Stimulated activated CD8-positive, alpha-beta memory T cell treated with anti-CD3 and anti-CD28 coated beads, Interleukin-12 subunit alpha, Interleukin-12 subunit beta, amount 100 ng/mL, for 24 hours (primary cell): ENCODE measurements at regions not wholly inside any gene's neighbourhood (a gene's known extent, or its start where the extent isn't known, plus 50 kb on each side); places are given as distances from the start of the nearest gene placed in this dataset.
"Not testable (repeated sequence)": the region's sequence is repeated elsewhere in the genome, so short reads cannot be mapped to it uniquely, and the experiment has no call there.

Experiments
- DNase-seq: peaks from one replicate; pipeline ENCODE4 v3.0.0-alpha.2; 2020; ENCODE audit errors: extremely low read depth

GRCh38 chr3:20488151-20488550 is 302.1 kb upstream of the SGO1 start:
- DNase-seq: no peak

- DNase-seq: no peak
Observed at GRCh38 chr3:20484126-20484525, 298.1 kb upstream of the SGO1 start.

- no peak for DNase-seq
Observed at GRCh38 chr3:20482350-20482749, 296.3 kb upstream of the SGO1 start.

- no peak for DNase-seq
Observed at GRCh38 chr3:20480786-20481365, 294.9 kb upstream of the SGO1 start.

- no peak for DNase-seq
Observed at GRCh38 chr3:20478436-20478835, 292.4 kb upstream of the SGO1 start.

GRCh38 chr3:20464237-20464636 is 278.2 kb upstream of the SGO1 start:
- not testable (repeated sequence) for DNase-seq

GRCh38 chr3:20462723-20463122 is 276.7 kb upstream of the SGO1 start:
- no peak for DNase-seq

GRCh38 chr3:20462226-20462625 is 276.2 kb upstream of the SGO1 start:
- no peak for DNase-seq

GRCh38 chr3:20458994-20459716 is 273.1 kb upstream of the SGO1 start:
- DNase-seq: no peak

- no peak for DNase-seq
Observed at GRCh38 chr3:20456511-20456910, 270.5 kb upstream of the SGO1 start.

- DNase-seq: no peak
Observed at GRCh38 chr3:20451170-20451569, 265.2 kb upstream of the SGO1 start.

GRCh38 chr3:20450611-20451010 is 264.6 kb upstream of the SGO1 start:
- DNase-seq: no peak

GRCh38 chr3:20442846-20443245 is 256.8 kb upstream of the SGO1 start:
- no peak for DNase-seq

GRCh38 chr3:20427268-20427667 is 241.3 kb upstream of the SGO1 start:
- not testable (repeated sequence) for DNase-seq

- no peak for DNase-seq
Observed at GRCh38 chr3:20425138-20425537, 239.1 kb upstream of the SGO1 start.

- DNase-seq: no peak
Observed at GRCh38 chr3:20424086-20424485, 238.1 kb upstream of the SGO1 start.

- no peak for DNase-seq
Observed at GRCh38 chr3:20422391-20422790, 236.4 kb upstream of the SGO1 start.

- DNase-seq: no peak
Observed at GRCh38 chr3:20417388-20418108, 231.5 kb upstream of the SGO1 start.

- DNase-seq: no peak
Observed at GRCh38 chr3:20406611-20407011, 220.6 kb upstream of the SGO1 start.

- no peak for DNase-seq
Observed at GRCh38 chr3:20405744-20406143, 219.7 kb upstream of the SGO1 start.

- DNase-seq: no peak
Observed at GRCh38 chr3:20405231-20405630, 219.2 kb upstream of the SGO1 start.

- DNase-seq: no peak
Observed at GRCh38 chr3:20404741-20405100, 218.7 kb upstream of the SGO1 start.
